ENCODE measurements at regions not wholly inside any gene's neighbourhood (a gene's known extent, or its start where the extent isn't known, plus 50 kb on each side); places are given as distances from the start of the nearest gene placed in this dataset.

GRCh38 chr18:71673498-71673897, 870.6 kb downstream of the CBLN2 start:
- TF ChIP-seq POLR2A (IDR thresholded peaks at IDR 0.05) (no peak), CTCF (IDR thresholded peaks at IDR 0.05) (no peak)

All from right lobe of liver (tissue), 4 donors.